ENCODE measurements at regions not wholly inside any gene's neighbourhood (a gene's known extent, or its start where the extent isn't known, plus 50 kb on each side); places are given as distances from the start of the nearest gene placed in this dataset.

DNA sequence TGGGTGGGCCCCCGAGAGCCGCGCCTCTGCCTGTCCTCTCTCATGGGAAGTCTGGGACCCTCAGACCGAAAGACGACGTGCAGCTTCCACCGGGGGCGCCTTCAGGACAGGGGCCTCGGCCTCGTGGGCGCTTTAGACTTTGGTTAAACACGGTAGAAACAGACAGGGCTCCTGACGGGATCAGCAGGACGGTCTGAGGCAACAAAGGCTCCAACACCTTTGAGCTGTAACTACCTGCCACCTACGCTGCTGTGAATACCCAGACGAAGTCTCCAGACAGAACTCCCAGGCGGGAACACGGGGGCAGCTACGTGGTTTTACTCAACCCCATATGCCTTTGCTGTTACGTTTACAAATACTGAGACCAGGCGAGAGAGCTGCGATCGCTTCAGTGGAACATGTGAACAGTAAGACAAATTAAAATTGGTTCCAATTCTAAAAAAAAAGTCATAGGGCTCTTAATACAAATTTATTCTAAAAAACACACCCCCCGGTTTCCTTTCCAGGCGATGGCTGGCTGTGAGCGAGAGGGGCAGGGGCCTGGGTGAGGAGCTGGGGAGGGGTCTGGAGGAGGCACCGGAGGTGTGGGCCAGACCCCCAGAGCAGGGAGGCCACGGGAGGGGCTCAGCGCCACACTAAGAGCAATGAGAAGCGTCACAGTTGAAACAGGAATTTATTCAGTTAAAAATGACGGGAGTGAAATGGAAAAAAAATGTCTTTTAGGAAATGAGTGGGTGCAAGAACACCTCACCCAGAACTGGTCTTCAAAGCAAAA, 453.2 kb downstream of the QKI start:
- H3K9ac ChIP-seq (ENCODE audit: low read length): no peak overlapping the region
- no peak overlapping the region for H2AFZ ChIP-seq (ENCODE audit: low read depth, low read length)
- no peaks in the 10 kb centered on the region for H3K36me3 ChIP-seq (ENCODE audit: insufficient read depth, low read length)
- TF ChIP-seq SMC3 (conservative IDR thresholded peaks at IDR 0.05; ENCODE audit: poor library complexity) (no peak), RAD21 (conservative IDR thresholded peaks at IDR 0.05) (no peak), EP300 (conservative IDR thresholded peaks at IDR 0.05; ENCODE audit: poor library complexity, severe bottlenecking) (no peak), POLR2AphosphoS5 (IDR thresholded peaks at IDR 0.05) (no peak), TAF1 (IDR thresholded peaks at IDR 0.05; ENCODE audit: low read depth) (no peak), MXI1 (conservative IDR thresholded peaks at IDR 0.05; ENCODE audit: poor library complexity, severe bottlenecking) (no peak), EZH2 (IDR thresholded peaks at IDR 0.05; ENCODE audit: borderline replicate concordance, insufficient read depth, low read length, poor library complexity, severe bottlenecking) (no peak)
- TF ChIP-seq, protein P1, sequence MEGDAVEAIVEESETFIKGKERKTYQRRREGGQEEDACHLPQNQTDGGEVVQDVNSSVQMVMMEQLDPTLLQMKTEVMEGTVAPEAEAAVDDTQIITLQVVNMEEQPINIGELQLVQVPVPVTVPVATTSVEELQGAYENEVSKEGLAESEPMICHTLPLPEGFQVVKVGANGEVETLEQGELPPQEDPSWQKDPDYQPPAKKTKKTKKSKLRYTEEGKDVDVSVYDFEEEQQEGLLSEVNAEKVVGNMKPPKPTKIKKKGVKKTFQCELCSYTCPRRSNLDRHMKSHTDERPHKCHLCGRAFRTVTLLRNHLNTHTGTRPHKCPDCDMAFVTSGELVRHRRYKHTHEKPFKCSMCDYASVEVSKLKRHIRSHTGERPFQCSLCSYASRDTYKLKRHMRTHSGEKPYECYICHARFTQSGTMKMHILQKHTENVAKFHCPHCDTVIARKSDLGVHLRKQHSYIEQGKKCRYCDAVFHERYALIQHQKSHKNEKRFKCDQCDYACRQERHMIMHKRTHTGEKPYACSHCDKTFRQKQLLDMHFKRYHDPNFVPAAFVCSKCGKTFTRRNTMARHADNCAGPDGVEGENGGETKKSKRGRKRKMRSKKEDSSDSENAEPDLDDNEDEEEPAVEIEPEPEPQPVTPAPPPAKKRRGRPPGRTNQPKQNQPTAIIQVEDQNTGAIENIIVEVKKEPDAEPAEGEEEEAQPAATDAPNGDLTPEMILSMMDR (IDR thresholded peaks at IDR 0.05; ENCODE audit: poor library complexity, severe bottlenecking): no peak
- TF ChIP-seq, protein P2, sequence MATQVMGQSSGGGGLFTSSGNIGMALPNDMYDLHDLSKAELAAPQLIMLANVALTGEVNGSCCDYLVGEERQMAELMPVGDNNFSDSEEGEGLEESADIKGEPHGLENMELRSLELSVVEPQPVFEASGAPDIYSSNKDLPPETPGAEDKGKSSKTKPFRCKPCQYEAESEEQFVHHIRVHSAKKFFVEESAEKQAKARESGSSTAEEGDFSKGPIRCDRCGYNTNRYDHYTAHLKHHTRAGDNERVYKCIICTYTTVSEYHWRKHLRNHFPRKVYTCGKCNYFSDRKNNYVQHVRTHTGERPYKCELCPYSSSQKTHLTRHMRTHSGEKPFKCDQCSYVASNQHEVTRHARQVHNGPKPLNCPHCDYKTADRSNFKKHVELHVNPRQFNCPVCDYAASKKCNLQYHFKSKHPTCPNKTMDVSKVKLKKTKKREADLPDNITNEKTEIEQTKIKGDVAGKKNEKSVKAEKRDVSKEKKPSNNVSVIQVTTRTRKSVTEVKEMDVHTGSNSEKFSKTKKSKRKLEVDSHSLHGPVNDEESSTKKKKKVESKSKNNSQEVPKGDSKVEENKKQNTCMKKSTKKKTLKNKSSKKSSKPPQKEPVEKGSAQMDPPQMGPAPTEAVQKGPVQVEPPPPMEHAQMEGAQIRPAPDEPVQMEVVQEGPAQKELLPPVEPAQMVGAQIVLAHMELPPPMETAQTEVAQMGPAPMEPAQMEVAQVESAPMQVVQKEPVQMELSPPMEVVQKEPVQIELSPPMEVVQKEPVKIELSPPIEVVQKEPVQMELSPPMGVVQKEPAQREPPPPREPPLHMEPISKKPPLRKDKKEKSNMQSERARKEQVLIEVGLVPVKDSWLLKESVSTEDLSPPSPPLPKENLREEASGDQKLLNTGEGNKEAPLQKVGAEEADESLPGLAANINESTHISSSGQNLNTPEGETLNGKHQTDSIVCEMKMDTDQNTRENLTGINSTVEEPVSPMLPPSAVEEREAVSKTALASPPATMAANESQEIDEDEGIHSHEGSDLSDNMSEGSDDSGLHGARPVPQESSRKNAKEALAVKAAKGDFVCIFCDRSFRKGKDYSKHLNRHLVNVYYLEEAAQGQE (IDR thresholded peaks at IDR 0.05; ENCODE audit: borderline replicate concordance): no peak
- H3K27ac ChIP-seq (ENCODE audit: low read length): no peak overlapping the region
- H3F3A ChIP-seq (ENCODE audit: insufficient read depth, low read length, poor library complexity, severe bottlenecking): no peaks in the 10 kb centered on the region
- no peaks in the 10 kb centered on the region for H3K9me3 ChIP-seq (ENCODE audit: low read length)
- H3K27me3 ChIP-seq (ENCODE audit: insufficient read depth, low read depth, low read length): no peaks in the 10 kb centered on the region
- no peaks in the 10 kb centered on the region for H3K9me2 ChIP-seq (ENCODE audit: insufficient read depth, low read length)
- no peaks in the 10 kb centered on the region for H3K79me2 ChIP-seq (replicated peaks; ENCODE audit: insufficient read depth, low read length)
- H4K20me1 ChIP-seq (ENCODE audit: insufficient read depth): no peaks in the 10 kb centered on the region
- no peak overlapping the region for H3K4me3 ChIP-seq (ENCODE audit: low read length)
- no peak overlapping the region for H3K4me2 ChIP-seq (ENCODE audit: low read length)

DNA sequence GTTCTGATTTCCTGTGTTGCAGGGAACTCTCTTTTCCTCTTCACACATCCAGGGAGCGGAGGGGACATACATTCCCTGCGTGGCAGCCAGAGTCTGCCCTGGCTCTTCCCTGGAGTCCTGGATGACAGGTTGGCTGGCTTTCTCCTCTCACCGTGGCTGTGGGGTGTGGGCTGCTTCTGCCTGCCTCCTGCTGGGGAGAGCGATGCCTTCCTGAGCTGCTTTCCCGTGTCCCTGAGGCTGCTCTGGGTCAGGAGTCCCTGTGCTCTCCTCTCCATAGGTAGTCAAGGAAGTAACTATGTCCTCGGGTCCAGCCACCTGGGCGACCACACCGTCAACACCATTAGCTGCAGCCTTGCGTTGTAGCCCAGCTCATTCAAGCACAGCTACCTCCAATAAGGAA, 451.7 kb downstream of the QKI start:
- H3K9me3 ChIP-seq (ENCODE audit: low read length): no peaks in the 10 kb centered on the region
- H3K27me3 ChIP-seq (ENCODE audit: insufficient read depth, low read depth, low read length): no peaks in the 10 kb centered on the region
- H3K36me3 ChIP-seq (ENCODE audit: insufficient read depth, low read length): no peaks in the 10 kb centered on the region
- no peaks in the 10 kb centered on the region for H3K9me2 ChIP-seq (ENCODE audit: insufficient read depth, low read length)
- H3K79me2 ChIP-seq (replicated peaks; ENCODE audit: insufficient read depth, low read length): no peaks in the 10 kb centered on the region
- H3K9ac ChIP-seq (ENCODE audit: low read length): no peak overlapping the region
- TF ChIP-seq EZH2 (IDR thresholded peaks at IDR 0.05; ENCODE audit: borderline replicate concordance, insufficient read depth, low read length, poor library complexity, severe bottlenecking): no peak
- no peak for TF ChIP-seq POLR2AphosphoS5 (IDR thresholded peaks at IDR 0.05)
- TF ChIP-seq RAD21 (conservative IDR thresholded peaks at IDR 0.05): no peak
- TF ChIP-seq MXI1 (conservative IDR thresholded peaks at IDR 0.05; ENCODE audit: poor library complexity, severe bottlenecking): no peak
- no peak for TF ChIP-seq TAF1 (IDR thresholded peaks at IDR 0.05; ENCODE audit: low read depth)
- TF ChIP-seq, protein P2 (IDR thresholded peaks at IDR 0.05; ENCODE audit: borderline replicate concordance): no peak
- TF ChIP-seq SMC3 (conservative IDR thresholded peaks at IDR 0.05; ENCODE audit: poor library complexity): no peak
- no peak for TF ChIP-seq EP300 (conservative IDR thresholded peaks at IDR 0.05; ENCODE audit: poor library complexity, severe bottlenecking)
- H3K27ac ChIP-seq (ENCODE audit: low read length): no peak overlapping the region
- H3F3A ChIP-seq (ENCODE audit: insufficient read depth, low read length, poor library complexity, severe bottlenecking): no peaks in the 10 kb centered on the region
- H3K4me2 ChIP-seq (ENCODE audit: low read length): no peak overlapping the region
- no peak overlapping the region for H2AFZ ChIP-seq (ENCODE audit: low read depth, low read length)
- no peaks in the 10 kb centered on the region for H4K20me1 ChIP-seq (ENCODE audit: insufficient read depth)
- no peak overlapping the region for H3K4me3 ChIP-seq (ENCODE audit: low read length)

Measured in neural cell (in vitro differentiated cells).